GM18519 (cell line): ENCODE measurements at regions not wholly inside any gene's neighbourhood (a gene's known extent, or its start where the extent isn't known, plus 50 kb on each side); places are given as distances from the start of the nearest gene placed in this dataset.
"Not testable (repeated sequence)": the region's sequence is repeated elsewhere in the genome, so short reads cannot be mapped to it uniquely, and the experiment has no call there.

ENCODE experiments used
- ATAC-seq: cut with Tn5 transposase; IDR thresholded peaks from one replicate; pipeline ENCODE4 v1.9.1; 2021; ENCODE audit warnings: mild to moderate bottlenecking, moderate library complexity; ENCODE audit not compliant: unreplicated experiment, low FRiP score

DNA sequence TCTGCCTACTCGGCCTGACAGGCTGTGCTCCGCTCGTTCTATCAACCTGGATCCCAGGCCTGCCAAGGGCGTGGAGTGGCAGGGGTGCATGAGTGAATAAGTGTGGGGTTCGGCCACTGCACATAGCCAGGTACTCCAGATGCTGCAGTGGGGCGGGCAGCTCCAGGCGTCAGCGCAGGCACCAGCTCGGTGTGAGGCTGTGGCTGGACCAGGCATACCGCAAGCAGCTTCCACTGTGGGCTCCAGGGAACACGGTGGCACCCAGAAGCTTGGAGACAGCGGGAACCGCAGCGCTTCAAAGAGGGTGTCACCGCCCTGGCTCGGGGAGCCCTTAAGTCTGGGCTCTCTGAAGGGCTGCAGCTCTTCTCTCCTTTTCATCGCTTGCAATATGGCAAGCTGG, 1630.2 kb downstream of the OLFM4 start:
- ATAC-seq: no peak

- no peak for ATAC-seq
Observed at GRCh38 chr13:54660277-54660676, 1631.7 kb downstream of the OLFM4 start.

- ATAC-seq: no peak
Observed at GRCh38 chr13:54676526-54677113, 1648.0 kb downstream of the OLFM4 start.

DNA sequence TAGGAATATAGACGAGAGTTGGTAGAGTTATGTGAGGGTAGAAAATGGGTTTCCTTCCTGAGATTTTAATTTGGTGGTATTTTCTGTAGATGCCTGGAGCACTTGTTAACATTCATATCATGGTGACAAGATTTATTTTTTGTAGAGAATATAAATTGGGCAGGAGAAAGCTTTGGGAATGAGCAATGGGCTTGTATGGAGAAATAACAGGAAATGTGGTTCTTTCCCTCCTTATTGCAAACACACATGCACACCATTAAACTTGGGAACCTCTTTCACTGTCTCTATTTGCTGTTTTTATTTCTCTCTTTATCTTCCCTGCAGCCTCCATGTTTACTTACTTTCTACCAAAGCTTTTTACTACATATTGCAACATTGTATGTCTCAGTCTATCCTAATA, 1653.6 kb downstream of the OLFM4 start:
- ATAC-seq: no peak

DNA sequence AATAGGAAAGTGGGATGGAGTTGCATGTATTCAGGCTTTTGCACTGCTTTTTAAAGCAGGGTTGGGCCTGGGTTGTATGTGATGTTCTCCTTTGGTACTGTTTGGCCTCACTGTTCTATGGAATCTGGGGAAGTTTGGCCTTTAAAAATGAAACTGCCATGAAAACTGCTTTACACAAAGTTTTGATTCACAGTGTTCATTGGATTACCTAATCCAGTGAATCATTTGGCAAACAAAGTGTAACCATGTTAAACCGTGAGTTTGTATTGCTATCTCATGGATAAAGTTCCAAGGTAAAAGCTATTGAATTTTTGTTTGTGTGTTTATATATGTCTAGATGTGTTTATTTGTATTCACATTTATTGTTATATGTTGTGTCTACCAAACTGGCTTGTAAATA, 1658.6 kb downstream of the OLFM4 start:
- no peak for ATAC-seq

- ATAC-seq: no peak
Observed at GRCh38 chr13:54699831-54700230, 1671.2 kb downstream of the OLFM4 start.

DNA sequence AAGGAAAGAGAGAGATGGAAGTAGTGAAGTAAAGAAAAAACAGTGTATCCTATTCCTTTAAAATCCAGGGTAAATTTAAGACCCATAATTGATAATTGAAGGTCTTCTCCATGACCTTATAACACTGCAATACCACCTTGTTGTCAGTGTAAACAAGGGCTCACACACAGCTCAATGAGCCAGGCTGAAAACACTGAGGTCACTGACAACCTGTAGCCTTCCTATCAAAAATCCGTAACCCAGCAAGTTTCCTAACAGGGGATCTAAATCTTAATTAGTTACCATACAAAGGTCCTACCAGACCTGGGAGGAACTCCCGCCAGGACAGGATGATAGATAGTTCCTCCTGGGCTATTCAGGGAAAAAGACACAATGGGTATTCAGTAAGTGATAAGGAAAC, 1677.1 kb downstream of the OLFM4 start:
- ATAC-seq: no peak

- ATAC-seq: no peak
Observed at GRCh38 chr13:54706336-54706735, 1677.7 kb downstream of the OLFM4 start.

DNA sequence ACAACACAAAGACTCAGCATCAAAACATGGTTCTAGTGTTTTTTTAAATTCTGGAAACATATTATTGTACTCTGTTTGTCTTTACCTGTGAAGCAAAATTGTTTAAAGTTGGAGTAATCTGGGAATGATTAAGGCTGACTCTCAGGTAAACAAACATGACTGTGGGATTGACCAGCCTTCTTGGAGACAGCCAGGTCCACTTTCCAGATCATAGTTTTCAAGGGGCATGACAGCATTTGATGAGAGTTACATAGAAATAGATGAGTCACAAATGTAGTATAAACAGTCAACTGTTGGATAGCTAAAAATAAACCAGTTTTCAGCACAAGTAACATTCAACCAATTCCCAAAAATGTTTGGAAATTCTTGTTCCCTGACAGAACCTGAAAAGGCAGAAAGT, 1680.9 kb downstream of the OLFM4 start:
- no peak for ATAC-seq

GRCh38 chr13:54733639-54734038, 1705.0 kb downstream of the OLFM4 start:
- ATAC-seq: no peak

DNA sequence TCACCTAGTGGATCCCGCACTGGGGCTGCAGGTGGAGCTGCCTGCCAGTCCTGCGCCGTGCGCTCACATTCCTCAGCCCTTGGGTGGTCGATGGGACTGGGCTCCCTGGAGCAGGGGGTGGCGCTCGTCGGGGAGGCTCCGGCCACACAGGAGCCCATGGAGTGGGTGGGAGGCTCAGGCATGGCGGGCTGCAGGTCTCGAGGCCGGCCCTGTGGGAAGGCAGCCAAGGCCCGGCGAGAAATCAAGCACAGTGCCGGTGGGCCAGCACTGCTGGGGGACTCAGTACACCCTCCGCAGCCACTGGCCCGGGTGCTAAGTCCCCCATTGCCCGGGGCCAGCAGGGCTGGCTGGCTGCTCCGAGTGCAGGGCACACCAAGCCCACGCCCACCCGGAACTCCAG, 1708.6 kb downstream of the OLFM4 start:
- not testable (repeated sequence) for ATAC-seq

- no peak for ATAC-seq
Observed at GRCh38 chr13:54742984-54743383, 1714.4 kb downstream of the OLFM4 start.

DNA sequence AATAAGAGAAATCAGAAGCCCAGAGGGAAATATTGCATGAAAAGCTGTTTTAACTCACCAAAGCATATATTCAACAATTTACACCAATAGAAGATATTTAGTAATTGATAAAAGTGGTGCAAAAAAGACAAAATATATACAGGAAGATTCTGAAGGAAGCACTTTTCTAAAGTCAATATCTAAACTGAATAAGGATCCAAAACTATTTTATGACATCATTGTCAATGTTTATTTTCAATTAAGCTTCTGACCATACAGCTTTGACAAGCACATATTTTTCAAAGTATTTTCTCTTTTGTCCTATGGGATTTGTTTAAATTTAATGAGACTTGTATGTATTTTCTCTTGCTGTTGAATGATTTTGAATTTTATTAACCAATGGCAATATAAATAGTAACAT, 1716.1 kb downstream of the OLFM4 start:
- no peak for ATAC-seq

DNA sequence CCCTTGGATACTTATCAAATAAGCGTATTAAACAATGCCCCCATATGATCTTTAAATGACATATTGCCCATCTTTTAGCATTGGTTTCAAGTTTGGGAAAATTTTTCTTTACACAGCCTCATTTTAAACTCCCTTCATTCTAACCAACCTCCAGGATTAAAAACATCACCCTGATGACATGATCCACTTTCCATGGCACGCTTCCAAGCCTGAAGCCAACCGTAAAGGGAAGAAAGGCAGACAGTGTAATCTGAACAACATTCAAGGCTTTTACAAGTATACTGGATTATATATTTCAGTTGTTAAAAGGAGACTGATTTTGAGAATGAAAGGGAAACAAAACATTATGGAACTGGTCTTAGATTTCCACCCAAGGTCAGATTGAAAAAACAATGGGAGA, 1721.9 kb downstream of the OLFM4 start:
- ATAC-seq: no peak

GRCh38 chr13:54758795-54759194, 1730.2 kb downstream of the OLFM4 start:
- no peak for ATAC-seq

DNA sequence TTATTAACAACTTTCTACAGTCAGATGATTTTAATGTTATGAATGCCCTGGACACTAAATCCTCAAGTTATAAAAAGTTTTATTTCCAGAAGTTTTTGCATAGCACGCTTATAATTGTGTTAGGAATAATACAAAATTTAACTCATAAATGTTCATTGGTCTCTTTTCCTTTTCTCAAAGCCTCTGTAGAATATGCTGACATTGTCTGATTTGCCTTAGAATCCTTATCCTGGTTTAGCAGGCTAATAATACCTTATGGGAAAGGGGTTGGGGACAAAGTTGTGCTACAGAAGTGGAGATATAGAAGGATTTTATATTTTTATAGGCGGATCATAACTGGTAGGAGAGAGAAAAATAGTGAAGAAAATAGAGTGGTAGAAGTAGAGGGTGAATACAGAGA, 1739.6 kb downstream of the OLFM4 start:
- no peak for ATAC-seq

GRCh38 chr13:54775501-54776191, 1747.0 kb downstream of the OLFM4 start:
- ATAC-seq: no peak

DNA sequence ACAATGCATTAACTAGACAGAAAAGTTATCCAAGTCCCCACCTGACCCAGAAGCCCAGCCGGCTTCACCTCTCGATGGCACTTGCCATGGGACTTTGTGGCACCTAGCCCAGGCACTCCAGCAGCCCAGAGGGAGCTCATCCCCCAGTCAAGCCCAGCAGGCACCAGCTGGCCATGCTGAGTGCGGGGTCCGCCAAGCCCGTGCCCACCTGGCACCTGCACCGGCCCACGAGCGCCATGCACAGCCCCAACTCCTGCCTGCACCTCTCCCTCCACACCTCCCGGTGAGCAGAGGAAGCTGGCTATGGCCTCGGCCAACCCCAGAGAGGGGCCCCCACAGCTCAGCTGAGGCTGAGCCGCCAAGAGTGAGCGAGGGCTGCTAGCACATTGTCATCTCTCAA, 1759.1 kb downstream of the OLFM4 start:
- ATAC-seq: no peak

DNA sequence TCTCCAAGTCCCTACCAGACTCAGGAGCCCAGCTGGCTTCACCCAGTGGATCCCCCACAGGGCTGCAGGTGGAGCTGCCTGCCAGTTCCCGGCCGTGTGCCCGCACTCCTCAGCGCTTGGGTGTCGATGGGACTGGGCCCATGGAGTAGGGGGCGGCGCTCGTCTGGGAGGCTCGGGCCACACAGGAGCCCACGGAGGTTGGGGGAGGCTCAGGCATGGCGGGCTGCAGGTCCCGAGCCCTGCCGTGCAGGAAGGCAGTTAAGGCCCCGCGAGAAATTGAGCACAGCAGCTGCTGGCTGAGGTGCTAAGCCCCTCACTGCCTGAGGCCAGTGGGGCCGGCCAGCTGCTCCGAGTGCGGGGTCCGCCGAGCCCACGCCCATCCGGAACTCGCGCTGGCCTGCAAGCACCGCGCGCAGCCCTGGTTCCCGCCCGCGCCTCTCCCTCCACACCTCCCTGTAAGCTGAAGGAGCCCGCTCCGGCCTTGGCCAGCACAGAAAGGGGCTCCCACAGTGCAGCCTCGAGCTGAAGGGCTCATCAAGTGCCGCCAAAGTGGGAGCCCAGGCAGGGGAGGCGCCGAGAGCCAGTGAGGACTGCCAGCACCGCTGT, 1771.1 kb downstream of the OLFM4 start:
- no peak for ATAC-seq

- no peak for ATAC-seq
Observed at GRCh38 chr13:54802226-54802625, 1773.6 kb downstream of the OLFM4 start.

GRCh38 chr13:54805743-54806142, 1777.1 kb downstream of the OLFM4 start:
- no peak for ATAC-seq

GRCh38 chr13:54821938-54822470, 1793.4 kb downstream of the OLFM4 start:
- not testable (repeated sequence) for ATAC-seq
